Neural progenitor cell (in vitro differentiated cells): ENCODE measurements at regions not wholly inside any gene's neighbourhood (a gene's known extent, or its start where the extent isn't known, plus 50 kb on each side); places are given as distances from the start of the nearest gene placed in this dataset.

Source experiments
- DNase-seq: peaks from one replicate; pipeline ENCODE4 v3.0.0-alpha.2; 2016; ENCODE audit warnings: low spot score
- H2AFZ ChIP-seq: fragments of 200-600 bp; sonication (generic); replicated peaks from 2 replicates; pipeline ENCODE4 v1.6.1; 2016; ENCODE audit warnings: antibody characterized with exemption
- H3F3A ChIP-seq: fragments of 200-600 bp; sonication (generic); 2 replicates; pipeline ENCODE4 v1.6.1; 2016; ENCODE audit warnings: antibody characterized with exemption, low read depth
- H3K27ac ChIP-seq: fragments of 200-600 bp; sonication (generic); 2 replicates; pipeline ENCODE4 v1.5.1; 2016; ENCODE audit warnings: mild to moderate bottlenecking
- H3K27me3 ChIP-seq: fragments of 200-600 bp; sonication (generic); 2 replicates; pipeline ENCODE4 v1.6.1; 2016; ENCODE audit warnings: mild to moderate bottlenecking, moderate library complexity
- H3K36me3 ChIP-seq: fragments of 200-600 bp; sonication (generic); 2 replicates; pipeline ENCODE4 v1.5.1; 2016
- H3K4me1 ChIP-seq: fragments of 200-600 bp; sonication (generic); 2 replicates; pipeline ENCODE4 v1.6.1; 2016; ENCODE audit warnings: mixed run types
- H3K4me2 ChIP-seq: fragments of 200-600 bp; sonication (generic); 2 replicates; pipeline ENCODE4 v1.6.1; 2016
- H3K4me3 ChIP-seq: fragments of 200-600 bp; sonication (generic); 2 replicates; pipeline ENCODE4 v1.5.1; 2016
- H3K79me2 ChIP-seq: fragments of 200-600 bp; sonication (generic); 2 replicates; pipeline ENCODE4 v1.6.1; 2016; ENCODE audit warnings: low read depth
- H3K9ac ChIP-seq: fragments of 200-600 bp; sonication (generic); 2 replicates; pipeline ENCODE4 v1.6.1; 2016
- H3K9me3 ChIP-seq: fragments of 200-600 bp; sonication (generic); 2 replicates; pipeline ENCODE4 v1.5.1; 2016; ENCODE audit warnings: low read depth
- H4K20me1 ChIP-seq: fragments of 200-600 bp; sonication (generic); 2 replicates; pipeline ENCODE4 v1.6.1; 2016; ENCODE audit warnings: low read depth
- H3K27ac Mint-ChIP-seq: 3 replicates; pipeline ENCODE4 v1.8.0; 2021; ENCODE audit warnings: mixed read lengths
- H3K27me3 Mint-ChIP-seq: 2 replicates; pipeline ENCODE4 v1.8.0; 2022; ENCODE audit warnings: low read depth, mild to moderate bottlenecking, inconsistent platforms, moderate library complexity, mixed read lengths; ENCODE audit not compliant: insufficient read depth
- H3K36me3 Mint-ChIP-seq: 3 replicates; pipeline ENCODE4 v1.8.0; 2021; ENCODE audit warnings: mixed read lengths
- H3K4me1 Mint-ChIP-seq: 3 replicates; pipeline ENCODE4 v1.8.0; 2021; ENCODE audit warnings: mixed read lengths
- H3K4me3 Mint-ChIP-seq: 3 replicates; pipeline ENCODE4 v1.8.0; 2021; ENCODE audit warnings: mild to moderate bottlenecking, moderate library complexity, mixed read lengths
- H3K9me3 Mint-ChIP-seq: 3 replicates; pipeline ENCODE4 v1.8.0; 2020; ENCODE audit warnings: mixed read lengths
- CTCF ChIP-seq: fragments of 200-600 bp; sonication (generic); IDR thresholded peaks from 2 replicates; pipeline ENCODE4 v1.5.1; 2017; ENCODE audit warnings: antibody characterized with exemption, mild to moderate bottlenecking
- EZH2 ChIP-seq: fragments of 200-600 bp; sonication (generic); IDR thresholded peaks from 2 replicates; pipeline ENCODE4 v1.6.1; 2017; ENCODE audit warnings: antibody characterized with exemption, mild to moderate bottlenecking, moderate library complexity
- EZH2phosphoT487 ChIP-seq: fragments of 200-600 bp; sonication (generic); IDR thresholded peaks from 2 replicates; pipeline ENCODE4 v1.6.1; 2017; ENCODE audit warnings: antibody characterized with exemption

- Histone ChIP-seq H3F3A (peaks cover 13% of the 10 kb centered on the region), H3K9ac (no peak overlapping the region), H3K36me3 (no peaks in the 10 kb centered on the region), H3K4me3 (no peak overlapping the region), H3K4me1 (peaks cover 15% of the 10 kb centered on the region), H3K27me3 (no peaks in the 10 kb centered on the region), H3K27ac (no peak overlapping the region), H3K9me3 (no peaks in the 10 kb centered on the region), H3K4me2 (no peak overlapping the region), H4K20me1 (no peaks in the 10 kb centered on the region), H2AFZ (no peak overlapping the region), H3K79me2 (no peaks in the 10 kb centered on the region)
- Mint-ChIP-seq H3K4me1 (peaks cover 34% of the 10 kb centered on the region), H3K27ac (no peak overlapping the region), H3K9me3 (peaks cover 3% of the 10 kb centered on the region), H3K36me3 (no peaks in the 10 kb centered on the region), H3K27me3 (no peaks in the 10 kb centered on the region), H3K4me3 (no peak overlapping the region)
- no peak for TF ChIP-seq CTCF
- no peak for TF ChIP-seq EZH2phosphoT487
- TF ChIP-seq EZH2: no peak
- no peak for DNase-seq
These were observed 121.7 kb upstream of the MARCKS start for GRCh38 chr6:113735491-113735890.

- TF ChIP-seq CTCF (no peak), EZH2phosphoT487 (no peak), EZH2 (no peak)
- peaks cover 12% of the 10 kb centered on the region for H3F3A ChIP-seq
- no peaks in the 10 kb centered on the region for H3K9me3 ChIP-seq
- H3K79me2 ChIP-seq: no peaks in the 10 kb centered on the region
- H4K20me1 ChIP-seq: no peaks in the 10 kb centered on the region
- H3K36me3 ChIP-seq: no peaks in the 10 kb centered on the region
- no peak overlapping the region for H3K4me3 Mint-ChIP-seq
- no peak overlapping the region for H3K27ac ChIP-seq
- no peak overlapping the region for H3K27ac Mint-ChIP-seq
- H3K27me3 Mint-ChIP-seq: no peaks in the 10 kb centered on the region
- H3K4me2 ChIP-seq: no peak overlapping the region
- no peak overlapping the region for H3K4me3 ChIP-seq
- peaks cover 3% of the 10 kb centered on the region for H3K9me3 Mint-ChIP-seq
- H2AFZ ChIP-seq: no peak overlapping the region
- peaks cover 11% of the 10 kb centered on the region for H3K4me1 ChIP-seq
- DNase-seq: no peak
- no peak overlapping the region for H3K9ac ChIP-seq
- peaks cover 28% of the 10 kb centered on the region for H3K4me1 Mint-ChIP-seq
- H3K27me3 ChIP-seq: no peaks in the 10 kb centered on the region
- no peaks in the 10 kb centered on the region for H3K36me3 Mint-ChIP-seq
These were observed 120.2 kb upstream of the MARCKS start for GRCh38 chr6:113736978-113737377.

GRCh38 chr6:113739041-113739655 lies 118.0 kb upstream of the MARCKS start:
- Histone ChIP-seq H2AFZ (no peak overlapping the region), H3K9ac (no peak overlapping the region), H4K20me1 (no peaks in the 10 kb centered on the region), H3K27ac (no peak overlapping the region), H3F3A (no peaks in the 10 kb centered on the region), H3K4me3 (no peak overlapping the region), H3K4me2 (no peak overlapping the region), H3K36me3 (no peaks in the 10 kb centered on the region), H3K27me3 (no peaks in the 10 kb centered on the region), H3K9me3 (no peaks in the 10 kb centered on the region), H3K4me1 (no peaks in the 10 kb centered on the region), H3K79me2 (no peaks in the 10 kb centered on the region)
- Mint-ChIP-seq H3K4me1 (peaks cover 10% of the 10 kb centered on the region), H3K36me3 (no peaks in the 10 kb centered on the region), H3K27ac (no peak overlapping the region), H3K4me3 (no peak overlapping the region), H3K27me3 (no peaks in the 10 kb centered on the region), H3K9me3 (peaks cover 3% of the 10 kb centered on the region)
- TF ChIP-seq CTCF (no peak), EZH2 (no peak), EZH2phosphoT487 (no peak)
- no peak for DNase-seq
